ENCODE measurements at regions not wholly inside any gene's neighbourhood (a gene's known extent, or its start where the extent isn't known, plus 50 kb on each side); places are given as distances from the start of the nearest gene placed in this dataset.

DNA sequence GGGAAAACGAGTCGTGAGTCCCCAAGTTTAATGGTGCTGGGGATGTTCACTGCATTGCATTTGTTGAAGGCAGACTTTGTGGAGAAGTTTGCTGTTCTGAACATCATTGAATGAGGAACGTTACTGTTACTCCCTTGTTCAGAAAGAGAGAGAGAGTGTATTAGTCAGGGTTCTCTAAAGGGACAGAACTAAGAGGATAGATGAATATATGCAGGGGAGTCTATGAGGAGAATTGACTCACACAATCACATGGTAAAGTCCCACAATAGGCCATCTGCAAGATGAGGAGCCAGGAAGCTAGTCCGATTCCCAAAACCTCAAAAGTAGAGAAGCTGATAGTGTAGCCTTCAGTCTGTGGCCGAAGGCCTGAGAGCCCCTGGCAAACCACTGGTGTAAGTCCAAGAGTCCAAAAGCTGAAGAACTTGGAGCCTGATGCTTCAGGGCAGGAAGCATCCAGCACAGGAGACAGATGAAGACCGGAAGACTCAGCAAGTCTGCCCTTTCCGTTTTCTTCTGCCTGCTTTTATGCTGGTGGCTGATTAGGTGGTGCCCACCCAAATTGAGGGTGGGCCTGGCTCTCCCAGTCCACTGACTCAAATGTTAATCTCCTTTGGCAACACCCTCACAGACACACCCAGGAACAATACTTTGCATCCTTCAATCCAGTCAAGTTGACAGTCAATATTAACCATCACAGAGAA lies 223.5 kb upstream of the PCSK2 start:
- TF ChIP-seq, protein P1, sequence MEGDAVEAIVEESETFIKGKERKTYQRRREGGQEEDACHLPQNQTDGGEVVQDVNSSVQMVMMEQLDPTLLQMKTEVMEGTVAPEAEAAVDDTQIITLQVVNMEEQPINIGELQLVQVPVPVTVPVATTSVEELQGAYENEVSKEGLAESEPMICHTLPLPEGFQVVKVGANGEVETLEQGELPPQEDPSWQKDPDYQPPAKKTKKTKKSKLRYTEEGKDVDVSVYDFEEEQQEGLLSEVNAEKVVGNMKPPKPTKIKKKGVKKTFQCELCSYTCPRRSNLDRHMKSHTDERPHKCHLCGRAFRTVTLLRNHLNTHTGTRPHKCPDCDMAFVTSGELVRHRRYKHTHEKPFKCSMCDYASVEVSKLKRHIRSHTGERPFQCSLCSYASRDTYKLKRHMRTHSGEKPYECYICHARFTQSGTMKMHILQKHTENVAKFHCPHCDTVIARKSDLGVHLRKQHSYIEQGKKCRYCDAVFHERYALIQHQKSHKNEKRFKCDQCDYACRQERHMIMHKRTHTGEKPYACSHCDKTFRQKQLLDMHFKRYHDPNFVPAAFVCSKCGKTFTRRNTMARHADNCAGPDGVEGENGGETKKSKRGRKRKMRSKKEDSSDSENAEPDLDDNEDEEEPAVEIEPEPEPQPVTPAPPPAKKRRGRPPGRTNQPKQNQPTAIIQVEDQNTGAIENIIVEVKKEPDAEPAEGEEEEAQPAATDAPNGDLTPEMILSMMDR (IDR thresholded peaks at IDR 0.05; ENCODE audit: insufficient read depth, low read length, poor library complexity, severe bottlenecking): no peak
- TF ChIP-seq EZH2phosphoT487 (conservative IDR thresholded peaks at IDR 0.05; ENCODE audit: low read length): no peak

Measured in SU-DHL-6 (cell line).